HG03460 (cell line): ENCODE measurements at regions not wholly inside any gene's neighbourhood (a gene's known extent, or its start where the extent isn't known, plus 50 kb on each side); places are given as distances from the start of the nearest gene placed in this dataset.
"Not testable (repeated sequence)": the region's sequence is repeated elsewhere in the genome, so short reads cannot be mapped to it uniquely, and the experiment has no call there.

Experiments used
- ATAC-seq: cut with Tn5 transposase; IDR thresholded peaks from one replicate; pipeline ENCODE4 v1.9.1; 2021; ENCODE audit not compliant: unreplicated experiment

DNA sequence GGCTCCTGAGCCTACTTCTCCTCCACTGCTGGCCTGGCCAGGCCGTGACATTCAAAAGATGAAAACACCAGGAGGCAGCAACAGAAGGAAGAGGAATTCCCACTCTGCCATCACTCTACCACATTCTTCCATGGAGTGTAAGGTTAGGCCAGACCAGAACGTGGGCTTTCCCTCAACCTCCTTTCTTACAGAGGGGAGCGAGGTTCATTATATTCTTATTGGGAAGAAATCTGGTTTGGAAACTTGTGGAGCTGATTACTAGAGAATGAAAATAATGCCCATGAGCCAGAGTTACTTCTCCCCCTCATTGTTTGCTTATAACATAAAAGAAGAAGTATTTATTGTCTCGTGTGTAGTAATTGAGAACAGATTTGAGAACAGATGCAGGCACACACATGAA is 136.3 kb upstream of the BASP1 start:
- ATAC-seq = no peak

DNA sequence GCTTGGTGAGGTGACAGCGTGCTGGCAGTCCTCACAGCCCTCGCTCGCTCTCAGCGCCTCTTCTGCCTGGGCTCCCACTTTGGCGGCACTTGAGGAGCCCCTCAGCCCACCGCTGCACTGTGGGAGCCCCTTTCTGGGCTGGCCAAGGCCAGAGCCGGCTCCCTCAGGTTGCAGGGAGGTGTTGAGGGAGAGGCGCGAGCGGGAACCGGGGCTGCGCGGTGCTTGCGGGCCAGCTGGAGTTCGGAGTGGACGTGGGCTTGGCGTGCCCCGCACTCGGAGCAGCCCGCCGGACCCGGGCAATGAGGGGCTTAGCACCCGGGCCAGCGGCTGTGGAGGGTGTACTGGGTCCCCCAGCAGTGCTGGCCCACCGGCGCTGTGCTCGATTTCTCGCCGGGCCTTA is 134.2 kb upstream of the BASP1 start:
- ATAC-seq = not testable (repeated sequence)

DNA sequence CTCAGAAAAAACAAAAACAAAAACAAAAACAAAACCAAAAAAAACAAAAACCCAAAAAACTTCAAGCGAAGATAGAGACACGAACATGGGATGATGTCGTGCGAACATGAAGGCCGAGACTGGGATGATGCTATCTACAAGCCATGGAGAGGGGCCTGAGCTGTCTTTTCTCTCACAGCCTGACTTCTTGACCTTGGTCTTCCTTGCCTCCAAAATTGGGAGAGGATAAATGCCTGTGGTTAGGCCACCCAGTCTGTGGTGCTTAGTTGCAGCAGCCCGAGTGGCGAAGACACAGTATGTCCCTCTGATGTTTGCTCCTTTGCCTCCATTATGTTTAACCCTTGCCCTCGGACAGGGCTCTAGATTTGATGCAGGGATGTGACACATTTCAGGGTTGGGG is 130.4 kb upstream of the BASP1 start:
- no peak for ATAC-seq

DNA sequence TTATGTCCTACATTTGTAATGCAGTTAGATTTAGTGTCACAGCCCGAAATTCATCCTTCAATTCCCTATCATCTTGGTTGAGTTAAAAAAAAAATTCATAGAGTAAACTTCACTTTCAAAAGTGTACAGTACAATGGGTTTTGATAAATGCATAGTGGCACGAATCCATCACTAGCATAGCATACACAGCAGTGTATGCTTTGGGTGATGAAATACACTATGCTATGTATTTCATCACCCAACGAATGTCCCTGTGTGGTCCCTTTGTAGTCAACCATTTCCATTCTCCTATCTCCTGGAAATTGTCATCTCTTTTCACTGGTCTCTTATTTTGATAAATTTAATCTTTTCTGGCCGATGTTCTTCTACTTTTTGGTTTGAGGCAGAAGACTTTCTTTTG is 129.4 kb upstream of the BASP1 start:
- no peak for ATAC-seq

DNA sequence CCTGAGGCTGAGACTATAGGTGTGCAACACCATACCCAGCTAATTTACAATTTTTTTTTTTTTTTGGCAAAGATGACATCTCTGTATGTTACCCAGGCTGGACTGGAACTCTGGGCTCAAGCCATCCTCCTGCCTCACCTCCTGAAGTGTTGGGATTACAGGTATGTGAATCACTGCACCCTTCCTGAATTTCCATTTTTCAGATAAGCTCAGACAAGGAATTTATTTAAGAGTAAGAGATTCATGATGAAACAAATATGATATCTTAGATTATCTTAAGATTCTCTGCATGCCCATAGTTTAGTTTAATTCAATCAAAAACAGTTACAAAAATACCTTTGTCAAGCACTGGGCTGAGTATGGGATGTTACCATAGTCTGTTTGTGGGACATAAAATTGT is 128.4 kb upstream of the BASP1 start:
- no peak for ATAC-seq

DNA sequence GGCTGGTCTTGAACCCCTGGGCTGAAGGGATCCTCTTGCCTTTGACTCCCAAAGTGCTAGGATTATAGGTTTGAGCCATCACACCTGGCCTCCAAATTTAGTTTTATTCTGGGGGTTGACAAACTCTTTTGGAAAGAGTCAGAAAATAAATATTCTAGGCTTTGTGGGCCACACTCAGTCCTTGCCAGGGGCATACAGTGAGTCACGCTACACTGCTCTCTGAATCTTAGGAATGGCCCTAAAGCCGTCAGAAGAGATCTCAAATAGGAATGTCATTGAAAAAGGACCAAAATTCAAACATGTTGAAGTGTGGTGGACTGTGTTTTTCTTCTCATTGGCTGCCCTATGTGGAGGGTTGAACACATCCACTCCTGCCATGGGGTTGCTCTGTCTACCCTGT is 127.7 kb upstream of the BASP1 start:
- ATAC-seq = no peak

DNA sequence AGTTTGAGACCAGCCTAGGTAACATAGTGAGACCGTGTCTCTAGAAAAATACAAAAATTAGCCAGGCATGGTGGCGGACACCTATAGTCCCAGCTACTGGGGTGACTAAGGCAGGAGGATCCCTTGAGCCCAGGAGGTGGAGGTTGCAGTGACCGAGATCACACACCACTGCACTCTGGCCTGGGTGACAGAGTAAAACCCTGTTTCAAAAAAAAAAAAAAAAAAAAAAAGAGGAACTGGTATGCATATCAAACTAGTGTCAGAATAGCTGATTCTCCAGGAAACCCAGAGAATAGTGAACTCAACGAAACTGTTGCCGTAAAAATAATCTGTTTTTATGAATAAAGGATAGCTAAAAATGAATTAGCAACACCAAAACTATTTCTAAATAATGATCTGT is 126.6 kb upstream of the BASP1 start:
- no peak for ATAC-seq

DNA sequence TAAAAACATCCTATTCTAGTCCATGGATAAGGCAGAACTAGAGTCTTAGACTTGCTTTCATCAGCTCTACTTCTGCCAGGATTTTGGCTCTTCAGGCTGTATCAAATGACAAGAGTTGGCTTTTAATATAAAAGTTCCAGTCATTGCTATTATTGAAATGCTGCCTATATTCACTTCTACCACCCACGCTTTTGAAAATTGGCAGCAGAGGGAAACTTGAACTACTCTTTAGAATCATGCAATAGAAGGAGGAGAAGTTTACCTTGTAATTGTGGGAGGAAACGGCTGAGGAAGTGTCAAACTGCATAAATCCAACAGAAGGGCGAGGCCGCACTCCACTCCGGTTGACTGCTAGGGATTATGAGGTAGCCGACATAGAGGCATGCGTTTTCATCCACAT is 122.6 kb upstream of the BASP1 start:
- ATAC-seq = no peak

DNA sequence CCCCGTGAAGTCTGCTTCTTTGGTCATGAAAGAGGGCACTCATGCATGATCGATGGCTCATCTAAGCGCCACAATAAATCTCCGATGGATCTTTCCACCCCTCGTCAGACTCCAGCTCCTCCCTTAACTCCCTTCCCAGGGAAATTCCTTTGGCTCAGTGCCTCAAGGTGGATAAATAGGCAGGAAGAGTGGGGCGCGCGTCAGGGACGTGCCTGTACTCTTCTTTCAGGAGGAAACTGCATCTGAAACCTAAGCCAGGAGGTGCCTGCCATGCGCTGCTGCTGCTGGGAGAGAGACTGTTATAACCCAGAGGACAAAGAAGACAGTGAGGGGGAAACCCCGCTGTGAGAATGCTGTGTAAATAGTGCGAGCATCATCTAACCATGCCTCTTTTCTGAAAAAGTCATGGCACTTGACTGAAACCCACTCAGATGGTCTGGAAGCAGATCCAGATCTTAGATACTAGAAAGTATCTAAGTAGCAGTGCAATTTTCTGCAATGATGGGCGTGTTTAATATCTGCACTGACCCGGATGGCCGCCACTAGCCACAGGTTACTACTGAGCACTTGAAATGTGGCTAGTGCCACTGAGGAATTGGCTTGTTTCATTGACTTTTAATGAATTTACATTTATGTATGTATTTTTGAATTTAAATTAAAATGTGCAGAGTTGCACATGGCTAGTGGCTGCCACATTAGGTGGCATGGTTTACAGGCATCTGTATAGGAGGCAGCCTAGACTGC is 120.3 kb upstream of the BASP1 start:
- no peak for ATAC-seq

DNA sequence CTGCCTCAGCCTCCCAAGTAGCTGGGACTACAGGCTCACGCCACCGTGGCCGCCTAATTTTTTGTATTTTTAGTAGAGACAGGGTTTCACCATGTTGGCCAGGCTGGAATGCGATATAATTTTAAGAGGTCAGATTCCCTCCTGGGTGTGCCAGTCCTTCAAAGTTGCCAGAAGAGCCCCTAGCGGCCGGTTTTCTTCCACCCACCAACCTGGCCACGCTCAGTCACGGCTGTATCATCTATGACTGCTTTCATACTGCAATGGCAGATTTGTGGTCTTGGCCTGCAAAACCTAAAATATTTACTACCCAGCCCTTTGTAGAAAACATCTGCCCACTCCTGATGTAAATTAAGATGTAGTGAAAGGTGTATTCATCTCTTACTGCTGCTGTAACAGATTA is 117.5 kb upstream of the BASP1 start:
- no peak for ATAC-seq

DNA sequence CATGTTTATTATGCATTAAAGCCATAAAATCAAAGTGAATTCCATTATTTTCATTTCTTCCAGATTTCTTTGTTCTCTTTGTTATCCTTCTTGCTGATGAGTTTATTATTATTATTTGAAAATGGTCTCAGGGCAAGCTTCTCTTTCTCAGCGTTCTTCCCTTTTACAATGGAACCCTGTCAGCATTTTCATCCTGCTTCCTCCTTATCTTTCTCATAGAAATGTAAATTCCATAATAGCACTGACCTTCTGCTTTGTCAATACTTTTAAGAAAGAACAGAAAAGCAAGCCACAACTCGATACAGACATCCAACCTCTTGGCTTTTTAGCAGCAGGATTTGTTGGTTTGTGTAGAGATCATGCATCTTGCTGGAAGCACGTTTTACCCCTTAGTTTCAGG is 114.0 kb upstream of the BASP1 start:
- no peak for ATAC-seq

DNA sequence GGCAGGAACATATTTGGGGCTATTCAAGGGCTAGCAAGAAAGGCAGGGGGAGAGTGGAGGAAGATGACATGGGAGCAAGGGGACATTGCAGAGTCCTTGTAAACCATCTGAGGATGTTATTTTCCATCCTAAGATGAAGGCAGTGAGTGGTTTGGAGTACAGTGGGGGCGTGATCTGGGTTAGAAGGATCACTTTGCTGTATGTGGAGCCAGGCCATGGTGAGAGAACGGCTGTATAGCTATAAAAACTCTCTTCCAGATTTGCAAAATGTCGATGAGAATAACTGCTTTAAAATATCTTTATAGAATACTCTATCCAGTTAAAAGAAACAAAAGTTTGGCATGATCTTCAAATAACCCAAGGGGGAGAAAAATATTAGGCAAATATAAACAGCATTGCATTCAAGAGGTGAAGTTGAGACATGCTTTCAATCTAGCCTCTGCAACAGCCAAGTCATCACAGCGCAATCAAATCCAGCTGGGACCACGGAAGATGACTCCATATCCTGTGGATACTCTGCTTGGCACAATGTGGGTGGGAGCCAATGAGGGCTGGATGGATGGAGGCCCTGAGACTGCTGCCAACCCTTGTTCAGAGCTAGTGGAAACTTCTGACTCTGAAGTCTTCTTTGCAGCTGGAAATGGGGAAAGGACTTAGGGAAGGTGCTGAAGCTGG is 111.5 kb upstream of the BASP1 start:
- ATAC-seq = no peak

DNA sequence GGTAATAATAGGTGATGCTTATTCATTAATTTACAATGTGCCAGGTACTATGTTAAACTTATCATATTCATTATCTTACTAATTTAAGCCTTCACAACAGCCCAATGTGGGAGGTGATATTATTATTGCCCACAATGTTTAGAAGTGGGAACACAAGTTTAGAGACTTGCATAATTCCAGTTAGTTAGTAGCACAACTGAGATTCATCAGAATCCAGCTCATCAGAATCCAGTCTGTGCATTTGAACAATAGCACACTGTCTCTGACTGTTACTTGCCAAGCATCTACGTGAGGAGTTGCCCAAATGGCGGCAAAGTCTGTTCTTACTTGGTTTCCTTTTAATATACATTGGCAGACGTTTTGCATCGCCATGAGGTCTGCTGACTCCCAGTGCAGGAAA is 110.9 kb upstream of the BASP1 start:
- no peak for ATAC-seq

DNA sequence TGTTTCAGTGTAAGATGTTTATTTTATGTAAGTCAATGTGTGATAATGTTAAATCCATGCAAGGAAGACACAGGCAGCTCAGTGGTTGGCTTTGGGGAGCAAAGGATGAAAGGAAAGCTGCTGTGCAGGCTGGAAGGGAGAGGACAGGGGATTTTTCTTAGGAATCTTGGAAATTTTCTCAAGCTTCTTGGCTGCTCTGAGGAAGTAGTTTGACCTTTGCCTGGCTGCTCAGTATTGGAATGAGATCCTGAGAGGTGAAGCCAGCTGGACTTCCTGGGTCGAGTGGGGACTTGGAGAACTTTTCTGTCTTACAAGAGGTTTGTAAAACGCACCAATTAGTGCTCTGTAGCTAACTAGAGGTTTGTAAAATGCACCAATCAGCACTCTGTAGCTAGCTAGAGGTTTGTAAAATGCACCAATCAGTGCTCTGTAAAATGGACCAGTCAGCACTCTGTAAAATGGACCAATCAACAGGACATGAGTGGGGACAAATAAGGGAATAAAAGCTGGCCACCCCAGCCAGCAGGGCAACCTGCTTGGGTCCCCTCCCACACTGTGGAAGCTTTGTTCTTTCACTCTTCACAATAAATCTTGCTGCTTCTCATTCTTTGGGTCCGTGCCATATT is 105.2 kb upstream of the BASP1 start:
- not testable (repeated sequence) for ATAC-seq

DNA sequence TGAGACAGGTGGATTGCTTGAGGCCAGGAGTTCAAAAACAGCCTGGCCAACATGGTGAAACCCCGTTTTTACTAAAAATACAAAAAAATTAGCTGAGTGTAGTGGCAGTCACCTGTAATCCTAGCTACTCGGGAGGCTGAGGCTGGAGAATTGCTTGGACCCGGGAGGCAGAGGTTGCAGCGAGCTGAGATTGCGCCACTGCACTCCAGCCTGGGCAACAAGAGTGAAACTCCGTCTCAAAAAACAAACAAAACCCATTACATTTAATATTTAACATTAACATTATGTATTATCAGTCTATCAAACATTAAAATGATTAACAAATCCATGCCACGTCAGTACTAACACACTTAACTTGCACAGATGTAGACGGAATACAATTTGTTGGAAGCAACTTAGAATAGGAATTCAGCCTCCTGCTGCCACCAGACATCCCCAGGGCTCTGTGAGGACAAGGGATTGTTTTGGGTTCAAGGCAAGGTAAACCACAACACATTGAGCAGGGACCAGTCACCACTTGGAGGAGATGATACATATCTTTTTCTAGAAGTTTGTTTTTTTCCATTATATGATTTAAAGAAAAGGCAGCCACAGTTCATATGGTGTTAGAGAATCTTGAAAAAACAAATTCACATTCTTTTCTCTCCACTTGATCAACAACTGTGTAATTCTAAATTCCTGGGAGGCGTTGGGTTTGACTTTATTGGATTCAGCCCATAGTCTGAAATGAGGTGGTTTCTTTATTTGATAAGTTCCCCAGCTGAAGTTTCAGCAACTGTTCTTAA is 104.1 kb upstream of the BASP1 start:
- ATAC-seq = no peak

DNA sequence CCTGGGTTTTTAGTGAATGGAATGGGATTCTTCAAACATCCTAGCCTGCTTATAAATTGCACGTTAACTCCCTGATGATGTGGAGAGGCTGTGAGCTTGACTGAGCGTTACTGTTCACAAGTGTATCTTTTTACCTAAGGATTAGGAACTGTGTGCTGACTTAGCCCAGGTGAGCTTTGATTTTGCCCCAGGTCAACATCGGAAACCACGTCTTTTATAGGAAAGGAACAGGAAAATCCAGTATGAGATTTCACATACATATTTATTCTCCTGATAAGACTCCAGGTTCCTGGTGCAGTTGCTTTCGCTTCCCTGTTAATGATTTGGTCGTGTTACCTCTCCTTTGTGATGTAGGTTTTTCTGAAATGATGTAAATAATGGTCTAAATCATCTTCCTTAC is 103.2 kb upstream of the BASP1 start:
- no peak for ATAC-seq

DNA sequence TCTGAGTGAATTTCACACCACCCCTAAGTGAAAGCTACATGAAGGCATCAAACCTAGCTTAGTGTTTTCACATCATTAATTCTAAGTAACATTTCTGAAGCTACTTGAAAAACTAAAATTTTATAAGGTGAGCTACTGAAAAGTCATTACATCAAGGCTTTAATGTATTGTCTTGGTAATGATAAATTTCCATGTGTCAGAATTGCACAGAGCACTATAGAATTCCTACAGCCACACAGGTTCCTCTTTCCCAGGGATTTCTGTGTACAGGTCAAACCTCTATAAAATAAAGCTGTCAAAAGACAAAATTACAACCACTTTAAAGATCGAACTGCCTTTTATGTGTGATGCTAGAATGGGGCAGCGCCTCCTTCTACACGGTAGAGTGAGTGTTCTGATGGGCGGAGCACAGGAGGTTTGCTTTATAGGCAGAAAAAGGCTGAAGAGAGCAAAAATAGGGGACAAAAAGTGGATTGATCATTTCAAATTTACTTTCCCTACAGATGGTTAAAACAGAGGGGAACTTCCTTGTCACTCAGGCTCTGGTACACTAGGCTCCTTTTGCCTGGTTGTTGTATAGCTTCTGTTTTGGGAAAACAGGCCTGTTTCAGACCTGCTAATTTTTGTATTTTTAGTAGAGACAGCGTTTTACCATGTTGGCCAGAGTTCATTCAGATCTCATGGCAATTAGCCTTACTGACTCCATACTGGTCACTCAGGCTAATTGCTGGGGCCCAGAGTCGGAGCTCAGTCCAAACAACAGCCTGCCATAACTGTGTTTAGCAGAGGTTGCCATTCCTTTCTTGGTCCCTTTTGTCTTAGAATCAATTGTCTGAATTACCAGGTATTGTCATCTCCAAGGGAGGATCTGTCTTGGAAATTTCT is 102.5 kb upstream of the BASP1 start:
- ATAC-seq = no peak

DNA sequence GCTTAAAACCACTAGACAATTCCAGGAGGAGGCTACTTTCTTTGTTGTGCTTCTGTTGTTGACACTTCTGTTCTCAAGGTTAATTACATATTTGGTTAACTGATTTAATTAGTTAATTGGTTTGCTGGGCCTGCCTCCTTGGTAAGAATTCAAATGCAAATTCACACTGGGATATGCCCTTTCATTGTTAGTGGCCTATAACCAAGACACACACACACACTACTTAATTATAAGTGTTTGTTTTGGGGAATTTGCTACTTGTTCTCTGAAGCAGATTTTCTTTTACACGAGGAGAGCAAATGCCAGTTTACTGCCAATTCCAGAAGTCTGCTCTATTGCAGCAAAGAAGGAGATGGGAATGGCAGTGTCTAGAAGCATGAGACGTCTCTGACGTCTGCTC is 101.6 kb upstream of the BASP1 start:
- ATAC-seq = no peak

DNA sequence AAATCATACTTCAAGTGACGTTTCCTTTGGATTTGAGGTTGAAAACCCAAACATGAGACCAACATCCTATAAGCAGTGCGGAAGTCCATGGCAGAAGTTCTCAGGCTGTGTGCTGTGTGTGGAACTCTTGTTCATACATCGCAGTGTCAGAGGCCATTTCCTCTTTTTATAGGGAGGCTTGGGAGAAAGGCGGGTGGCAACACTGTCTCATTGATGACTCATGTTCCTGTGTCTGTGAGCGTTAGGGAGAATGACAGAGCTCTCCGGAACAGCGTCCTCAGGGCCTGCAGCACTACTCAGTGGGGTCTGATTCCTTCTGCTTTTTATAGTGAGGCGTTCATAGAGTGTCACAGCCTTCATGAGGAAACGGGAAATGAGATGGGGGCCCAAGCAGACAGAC is 98.8 kb upstream of the BASP1 start:
- peak; percentile 75 for ATAC-seq

DNA sequence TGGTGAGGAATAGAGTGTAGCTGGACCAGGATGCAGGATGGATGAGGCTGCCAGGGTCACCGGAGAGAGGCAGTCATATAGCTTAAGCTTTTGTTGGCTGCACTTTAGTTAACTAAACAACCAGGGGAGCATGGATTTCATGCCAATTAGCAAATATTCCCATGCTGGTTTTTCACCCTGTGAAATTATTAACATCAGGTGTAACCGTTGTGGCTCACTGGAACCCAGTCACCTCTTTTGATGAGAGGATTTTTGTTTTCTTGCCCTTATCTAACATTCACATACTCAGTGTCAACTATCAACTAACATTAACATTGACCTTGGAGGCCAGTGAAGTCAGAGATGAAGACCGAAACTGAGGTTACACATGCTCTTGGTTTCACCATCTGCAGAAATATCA is 97.2 kb upstream of the BASP1 start:
- no peak for ATAC-seq

DNA sequence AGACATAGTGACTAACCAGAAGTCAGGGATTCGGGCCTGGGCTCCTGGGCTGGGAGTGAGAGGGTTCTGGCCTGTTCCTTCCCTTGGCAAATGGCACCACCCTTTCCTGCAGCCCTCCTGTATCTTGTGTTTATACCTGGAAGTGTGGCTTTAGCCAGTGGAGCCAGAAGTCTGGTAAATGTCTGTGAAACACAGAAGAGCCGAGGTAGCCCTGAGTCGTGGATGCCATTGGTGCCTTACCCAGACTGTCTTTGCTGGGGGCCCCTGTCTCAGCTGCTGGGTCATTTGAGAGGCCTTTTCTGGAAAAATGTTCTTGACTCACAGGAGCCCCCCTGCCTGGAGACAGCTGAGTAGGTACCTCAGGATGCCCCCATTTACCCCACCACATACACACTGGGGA is 95.7 kb upstream of the BASP1 start:
- no peak for ATAC-seq
